Breast epithelium (tissue), 3 donors: ENCODE measurements at regions not wholly inside any gene's neighbourhood (a gene's known extent, or its start where the extent isn't known, plus 50 kb on each side); places are given as distances from the start of the nearest gene placed in this dataset.

Source experiments
- POLR2A ChIP-seq: fragments of 450-650 bp; IDR thresholded peaks from one replicate; pipeline ENCODE4 v1.6.1; 2016; ENCODE audit warnings: antibody characterized with exemption, mild to moderate bottlenecking, moderate library complexity
- POLR2AphosphoS5 ChIP-seq, 3 donors: sonication (generic); formaldehyde crosslinking; IDR thresholded peaks; one replicate each; pipeline ENCODE4 v1.6.1; 2017; ENCODE audit warnings: antibody characterized with exemption in 3 of 3
- TF ChIP-seq, protein P1 (sequence below), 3 donors: fragments of 450-650 bp; IDR thresholded peaks; one replicate each; pipeline ENCODE4 v1.5.1; 2016 to 2017; ENCODE audit warnings: antibody characterized with exemption in 3 of 3, mild to moderate bottlenecking in 3 of 3, moderate library complexity in 3 of 3

DNA sequence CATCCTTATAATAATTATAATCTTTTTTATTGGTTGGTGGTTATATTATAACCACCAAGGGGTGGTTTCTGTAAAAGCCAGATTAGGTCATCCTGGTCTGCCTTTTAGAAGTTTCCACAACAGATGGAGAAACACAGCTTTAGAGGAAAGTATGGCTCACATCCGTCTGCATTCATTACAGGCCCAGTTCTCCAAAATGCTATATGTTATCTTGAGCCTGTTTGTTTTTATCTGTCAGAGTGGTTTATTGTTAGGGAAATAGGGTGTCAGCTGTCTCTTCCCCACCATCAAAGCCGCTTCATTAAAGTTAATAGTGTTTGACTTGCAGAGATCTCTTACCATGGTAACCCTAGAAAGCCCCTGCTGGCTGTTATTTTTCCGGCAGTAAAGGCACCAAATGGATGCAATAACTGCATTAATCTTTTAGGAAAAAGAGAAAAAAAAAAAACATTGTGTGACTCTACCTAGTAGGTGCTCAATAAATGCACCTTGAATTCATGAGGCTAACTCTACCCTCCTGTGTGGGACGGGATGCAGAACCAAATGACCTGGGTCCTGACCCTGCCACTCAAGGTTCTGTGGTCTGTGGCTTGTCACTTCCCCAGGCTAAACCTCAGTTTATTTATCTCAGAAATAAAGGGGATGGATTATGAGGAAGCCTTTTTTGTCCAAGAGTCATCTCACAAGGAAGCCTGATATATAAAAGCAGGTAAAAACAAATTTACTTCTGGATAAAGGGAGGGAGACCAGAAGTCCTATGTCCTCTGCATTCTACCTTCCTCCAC lies 118.3 kb downstream of the WT1 start:
- TF ChIP-seq, protein P1, sequence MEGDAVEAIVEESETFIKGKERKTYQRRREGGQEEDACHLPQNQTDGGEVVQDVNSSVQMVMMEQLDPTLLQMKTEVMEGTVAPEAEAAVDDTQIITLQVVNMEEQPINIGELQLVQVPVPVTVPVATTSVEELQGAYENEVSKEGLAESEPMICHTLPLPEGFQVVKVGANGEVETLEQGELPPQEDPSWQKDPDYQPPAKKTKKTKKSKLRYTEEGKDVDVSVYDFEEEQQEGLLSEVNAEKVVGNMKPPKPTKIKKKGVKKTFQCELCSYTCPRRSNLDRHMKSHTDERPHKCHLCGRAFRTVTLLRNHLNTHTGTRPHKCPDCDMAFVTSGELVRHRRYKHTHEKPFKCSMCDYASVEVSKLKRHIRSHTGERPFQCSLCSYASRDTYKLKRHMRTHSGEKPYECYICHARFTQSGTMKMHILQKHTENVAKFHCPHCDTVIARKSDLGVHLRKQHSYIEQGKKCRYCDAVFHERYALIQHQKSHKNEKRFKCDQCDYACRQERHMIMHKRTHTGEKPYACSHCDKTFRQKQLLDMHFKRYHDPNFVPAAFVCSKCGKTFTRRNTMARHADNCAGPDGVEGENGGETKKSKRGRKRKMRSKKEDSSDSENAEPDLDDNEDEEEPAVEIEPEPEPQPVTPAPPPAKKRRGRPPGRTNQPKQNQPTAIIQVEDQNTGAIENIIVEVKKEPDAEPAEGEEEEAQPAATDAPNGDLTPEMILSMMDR (IDR thresholded peaks at IDR 0.05): no peak
- no peak for TF ChIP-seq POLR2AphosphoS5 (IDR thresholded peaks at IDR 0.05)
- TF ChIP-seq POLR2A: no peak
